Ovary (tissue), 7 donors: ENCODE measurements at regions not wholly inside any gene's neighbourhood (a gene's known extent, or its start where the extent isn't known, plus 50 kb on each side); places are given as distances from the start of the nearest gene placed in this dataset.

Experiments used
- DNase-seq, 5 donors: peaks; one replicate each; pipeline ENCODE4 v3.0.0-alpha.2; 2019 to 2020
- H3K27ac ChIP-seq, 2 donors: fragments of 200-600 bp; one replicate each; pipeline versions ENCODE4 v1.5.1 to v1.8.0; 2019 to 2022
- H3K27me3 ChIP-seq: fragments of 200-600 bp; one replicate; pipeline ENCODE4 v1.8.0; 2022
- H3K36me3 ChIP-seq: fragments of 200-600 bp; sonication (generic); one replicate; pipeline ENCODE4 v1.5.1; 2019
- H3K4me1 ChIP-seq: one replicate; pipeline ENCODE4 v1.8.1; 2013; ENCODE audit warnings: mild to moderate bottlenecking, moderate library complexity; ENCODE audit not compliant: insufficient read depth
- H3K4me3 ChIP-seq: fragments of 200-600 bp; sonication (generic); one replicate; pipeline ENCODE4 v1.5.1; 2017
- H3K9me3 ChIP-seq, 2 donors: fragments of 200-600 bp in 1 of 2; sonication (generic) in 1 of 2; one replicate each; pipeline versions ENCODE4 v1.5.1 to v1.8.1; 2013 to 2019; ENCODE audit warnings: mild to moderate bottlenecking in 1 of 2, moderate library complexity in 1 of 2
- EP300 ChIP-seq: sonication (generic); formaldehyde crosslinking; IDR thresholded peaks from one replicate; pipeline ENCODE4 v1.6.1; 2017; ENCODE audit warnings: antibody characterized with exemption
- POLR2A ChIP-seq: fragments of 450-650 bp; IDR thresholded peaks from one replicate; pipeline ENCODE4 v1.6.1; 2017; ENCODE audit warnings: antibody characterized with exemption, mild to moderate bottlenecking, moderate library complexity
- WGBS, 3 donors: extraction: QIAGEN DNeasy Blood & Tissue Kit in 1 of 3; methylation state at CpG; one replicate each; pipeline versions ENCODE4 v1.1.5 to v1.1.7; 2013 to 2017; 5-methylcytosine and 5-hydroxymethylcytosine counted together
- intact Hi-C, 4 donors: fragments of 100-400 bp; cut with DNase I; formaldehyde crosslinking; loops; one replicate each; pipeline versions ENCODE4 v1.11.0 to v1.15.1; 2022 to 2023
- TF ChIP-seq, protein P1 (sequence below), 3 donors: fragments of 450-650 bp in 2 of 3; fragments of 200-600 bp in 1 of 3; IDR thresholded peaks; one replicate each; pipeline versions ENCODE4 v1.5.1 to v1.8.0; 2016 to 2022; ENCODE audit warnings: antibody characterized with exemption in 3 of 3, mild to moderate bottlenecking in 1 of 3
- donor health status: DM: no; HTN: no; CAD: no; lungs with moderate emphysema.
- donor health status: DM: no; HTN: no; CAD: no.
- donor health status: Bipolar disorder and iron deficiency.
- donor health status: DM: no; HTN: no; CAD: no.
- donor health status: DM: yes; HTN: yes; CAD: no.

DNA sequence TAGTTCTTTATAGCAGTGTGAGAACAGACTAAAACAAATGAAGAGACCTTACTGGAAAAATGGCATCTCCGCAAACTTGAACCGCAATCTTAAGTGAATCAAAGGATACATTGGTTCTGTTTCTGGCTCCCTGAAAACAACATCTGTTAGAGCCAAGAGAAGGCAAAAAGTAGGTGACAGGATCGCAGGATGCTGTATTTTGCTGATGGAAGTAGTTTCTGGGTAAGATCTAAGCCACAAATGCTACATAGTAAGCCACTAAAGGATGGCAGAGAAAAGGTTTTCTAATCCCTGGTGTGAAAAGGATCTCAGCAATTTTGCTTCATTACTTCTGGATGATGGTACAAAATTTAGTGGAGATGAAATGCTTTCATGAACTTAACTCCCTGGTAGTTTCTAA, 63.3 kb upstream of the HTR4 start:
- Histone ChIP-seq H3K36me3 (no peaks in the 10 kb centered on the region), H3K27me3 (no peaks in the 10 kb centered on the region), H3K4me1 (no peaks in the 10 kb centered on the region), H3K4me3 (no peak overlapping the region), H3K27ac (no peak overlapping the region), H3K9me3 (peaks cover 0 to 3% of the 10 kb centered on the region in 2 donors)
- no peak for DNase-seq
- TF ChIP-seq, protein P1, sequence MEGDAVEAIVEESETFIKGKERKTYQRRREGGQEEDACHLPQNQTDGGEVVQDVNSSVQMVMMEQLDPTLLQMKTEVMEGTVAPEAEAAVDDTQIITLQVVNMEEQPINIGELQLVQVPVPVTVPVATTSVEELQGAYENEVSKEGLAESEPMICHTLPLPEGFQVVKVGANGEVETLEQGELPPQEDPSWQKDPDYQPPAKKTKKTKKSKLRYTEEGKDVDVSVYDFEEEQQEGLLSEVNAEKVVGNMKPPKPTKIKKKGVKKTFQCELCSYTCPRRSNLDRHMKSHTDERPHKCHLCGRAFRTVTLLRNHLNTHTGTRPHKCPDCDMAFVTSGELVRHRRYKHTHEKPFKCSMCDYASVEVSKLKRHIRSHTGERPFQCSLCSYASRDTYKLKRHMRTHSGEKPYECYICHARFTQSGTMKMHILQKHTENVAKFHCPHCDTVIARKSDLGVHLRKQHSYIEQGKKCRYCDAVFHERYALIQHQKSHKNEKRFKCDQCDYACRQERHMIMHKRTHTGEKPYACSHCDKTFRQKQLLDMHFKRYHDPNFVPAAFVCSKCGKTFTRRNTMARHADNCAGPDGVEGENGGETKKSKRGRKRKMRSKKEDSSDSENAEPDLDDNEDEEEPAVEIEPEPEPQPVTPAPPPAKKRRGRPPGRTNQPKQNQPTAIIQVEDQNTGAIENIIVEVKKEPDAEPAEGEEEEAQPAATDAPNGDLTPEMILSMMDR (IDR thresholded peaks at IDR 0.05): no peak
- TF ChIP-seq POLR2A: no peak
- no peak for TF ChIP-seq EP300
- 91 to 93% (median 92%) methylated on average over 3 of the region's 3 CpGs for WGBS, 3 donors
- intact Hi-C loops: no loop called here

DNA sequence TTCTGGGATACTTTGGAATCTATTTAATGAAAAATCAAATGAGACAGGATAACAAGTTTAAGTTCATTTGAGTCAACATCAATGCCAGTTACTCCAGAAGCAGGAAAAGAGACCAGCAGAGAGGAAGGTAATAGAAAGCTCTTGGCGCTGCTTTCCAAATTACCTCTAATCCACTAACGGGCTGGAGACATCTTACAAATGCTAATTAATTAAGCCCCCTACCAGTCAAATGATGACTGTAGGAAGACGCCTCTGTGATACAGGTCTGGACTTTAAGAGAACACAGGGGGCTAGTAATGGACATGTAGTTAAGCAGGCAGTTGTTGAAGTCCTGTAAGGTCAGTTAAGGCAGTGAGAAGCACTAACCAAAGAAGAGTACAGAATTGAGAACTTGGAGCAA, 65.3 kb upstream of the HTR4 start:
- no peaks in the 10 kb centered on the region for H3K27me3 ChIP-seq
- 43 to 53% (median 43%) methylated on average over 3 of the region's 3 CpGs for WGBS, 3 donors
- H3K4me3 ChIP-seq: no peak overlapping the region
- intact Hi-C loops: no loop called here
- no peaks in the 10 kb centered on the region for H3K4me1 ChIP-seq
- no peak overlapping the region for H3K27ac ChIP-seq
- TF ChIP-seq POLR2A (no peak), EP300 (no peak)
- TF ChIP-seq, protein P1 (IDR thresholded peaks at IDR 0.05): no peak
- no peaks in the 10 kb centered on the region for H3K36me3 ChIP-seq
- no peak for DNase-seq
- peaks cover 0 to 3% of the 10 kb centered on the region in 2 donors for H3K9me3 ChIP-seq

DNA sequence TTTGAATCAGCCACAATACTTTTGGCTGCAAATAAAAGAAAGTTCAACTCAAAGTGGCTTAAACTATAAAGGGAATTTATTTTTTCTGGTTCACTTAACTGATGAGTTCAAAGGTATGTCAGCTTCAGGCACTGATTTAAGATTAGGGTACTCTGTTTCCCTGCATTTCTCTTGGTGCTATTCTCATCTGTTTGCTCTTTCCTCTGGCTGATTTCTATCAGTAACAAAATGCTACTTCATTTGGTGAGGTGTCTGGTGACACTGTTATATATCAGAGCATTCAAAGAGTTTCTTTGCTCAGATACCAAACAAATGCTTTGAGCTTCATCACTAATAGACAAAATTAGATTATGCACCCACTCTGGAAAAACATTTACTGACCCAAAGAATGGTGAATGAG, 65.9 kb upstream of the HTR4 start:
- H3K27ac ChIP-seq: no peak overlapping the region
- H3K4me1 ChIP-seq: no peaks in the 10 kb centered on the region
- no peak for TF ChIP-seq EP300
- TF ChIP-seq POLR2A: no peak
- TF ChIP-seq, protein P1 (IDR thresholded peaks at IDR 0.05): no peak
- no peak for DNase-seq
- no peak overlapping the region for H3K4me3 ChIP-seq
- peaks cover 0 to 3% of the 10 kb centered on the region in 2 donors for H3K9me3 ChIP-seq
- no peaks in the 10 kb centered on the region for H3K36me3 ChIP-seq
- no peaks in the 10 kb centered on the region for H3K27me3 ChIP-seq
- intact Hi-C loops: no loop called here

DNA sequence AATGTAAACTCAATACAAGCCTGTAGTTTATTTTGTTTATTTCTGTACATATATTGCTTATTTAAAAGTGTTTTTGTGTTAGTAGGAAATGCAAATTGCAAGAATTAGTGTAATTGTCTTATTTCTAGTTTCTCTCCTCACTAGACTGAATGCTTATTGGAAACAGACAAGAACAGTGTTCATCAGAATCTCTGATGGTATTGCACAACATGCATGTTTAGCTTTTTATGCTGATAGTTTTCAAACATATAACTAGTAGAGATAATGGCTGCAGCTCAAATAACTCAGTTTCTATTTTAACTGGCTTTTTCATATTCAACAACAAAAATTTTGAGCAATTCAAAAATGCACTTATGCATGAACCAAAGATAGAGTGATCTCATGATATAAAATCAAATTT, 68.8 kb upstream of the HTR4 start:
- intact Hi-C loops: no loop called here
- TF ChIP-seq POLR2A (no peak), EP300 (no peak)
- TF ChIP-seq, protein P1 (IDR thresholded peaks at IDR 0.05): no peak
- H3K4me1 ChIP-seq: no peaks in the 10 kb centered on the region
- H3K27ac ChIP-seq: no peak overlapping the region
- H3K9me3 ChIP-seq: no peaks in the 10 kb centered on the region
- H3K4me3 ChIP-seq: no peak overlapping the region
- no peaks in the 10 kb centered on the region for H3K27me3 ChIP-seq
- H3K36me3 ChIP-seq: no peaks in the 10 kb centered on the region
- DNase-seq: no peak

DNA sequence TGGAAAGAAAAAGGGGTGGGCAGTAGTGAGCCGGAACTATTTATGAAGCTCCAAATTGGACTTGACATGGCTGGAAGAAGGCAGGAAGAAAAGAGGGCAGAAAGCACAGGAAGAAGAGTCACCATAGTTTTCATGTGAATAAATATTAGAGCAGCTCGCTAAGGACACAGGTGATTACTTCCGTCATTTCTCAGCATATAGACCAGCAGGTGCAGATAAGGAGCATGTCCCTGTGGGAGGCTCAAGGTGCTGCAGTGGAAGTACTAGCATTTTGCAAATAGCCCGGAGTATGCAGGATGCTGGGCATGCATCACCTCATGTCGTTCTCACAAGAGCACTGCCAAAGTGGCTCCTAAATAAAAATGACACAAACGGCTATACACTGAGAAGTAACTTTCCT, 71.3 kb upstream of the HTR4 start:
- Histone ChIP-seq H3K27me3 (no peaks in the 10 kb centered on the region), H3K36me3 (no peaks in the 10 kb centered on the region), H3K4me1 (no peaks in the 10 kb centered on the region), H3K9me3 (no peaks in the 10 kb centered on the region), H3K27ac (no peak overlapping the region), H3K4me3 (no peak overlapping the region)
- DNase-seq: no peak
- WGBS, 3 donors: 72 to 77% (median 73%) methylated on average over 6 of the region's 6 CpGs
- intact Hi-C loops: no loop called here
- TF ChIP-seq POLR2A (no peak), EP300 (no peak)
- TF ChIP-seq, protein P1 (IDR thresholded peaks at IDR 0.05): no peak
